Uterus (tissue), 2 donors: ENCODE measurements at regions not wholly inside any gene's neighbourhood (a gene's known extent, or its start where the extent isn't known, plus 50 kb on each side); places are given as distances from the start of the nearest gene placed in this dataset.
A peak's percentile ranks its signal among the peaks of the same experiment; 100 is the strongest.

Experiments
- CTCF ChIP-seq, 4 experiments: fragments of 200-600 bp in 2 of 4; fragments of 450-650 bp in 2 of 4; sonication (generic) in 2 of 4; IDR thresholded peaks; one replicate each; pipeline ENCODE4 v1.5.1; 2016 to 2019; ENCODE audit warnings: antibody characterized with exemption in 4 of 4, mild to moderate bottlenecking in 2 of 4, moderate library complexity in 1 of 4
- POLR2A ChIP-seq, 2 donors: fragments of 450-650 bp; IDR thresholded peaks; one replicate each; pipeline ENCODE4 v1.6.1; 2016; ENCODE audit warnings: antibody characterized with exemption in 2 of 2, mild to moderate bottlenecking in 1 of 2, moderate library complexity in 1 of 2

GRCh38 chr2:134118279-134119116 is 135.4 kb upstream of the MGAT5 start:
- peak; percentile 72 to 89 (median 81) for TF ChIP-seq CTCF (IDR thresholded peaks at IDR 0.05)
- TF ChIP-seq POLR2A (IDR thresholded peaks at IDR 0.05) = no peak
